Esophagus muscularis mucosa (tissue), 4 donors: ENCODE measurements at regions not wholly inside any gene's neighbourhood (a gene's known extent, or its start where the extent isn't known, plus 50 kb on each side); places are given as distances from the start of the nearest gene placed in this dataset.

Source experiments
- DNase-seq: peaks from one replicate; pipeline ENCODE4 v3.0.0-alpha.2; 2017; ENCODE audit errors: extremely low spot score
- H3K27ac ChIP-seq, 4 donors: fragments of 200-600 bp; sonication (generic); replicated peaks in 1 of 4; 1 replicate in 3 of 4; 2 replicates in 1 of 4; pipeline ENCODE4 v1.5.1; 2016 to 2019; ENCODE audit warnings: mild to moderate bottlenecking in 1 of 4
- H3K27me3 ChIP-seq, 4 donors: fragments of 200-600 bp; sonication (generic); one replicate each; pipeline versions ENCODE4 v1.5.1 to v1.6.0; 2016 to 2019
- H3K36me3 ChIP-seq, 4 donors: fragments of 200-600 bp; sonication (generic); one replicate each; pipeline ENCODE4 v1.5.1; 2016 to 2019
- H3K4me1 ChIP-seq, 4 donors: fragments of 200-600 bp; sonication (generic); one replicate each; pipeline ENCODE4 v1.5.1; 2016 to 2019
- H3K4me3 ChIP-seq, 4 donors: fragments of 200-600 bp; sonication (generic); 1 replicate in 2 of 4; 2 replicates in 2 of 4; pipeline ENCODE4 v1.5.1; 2016 to 2019; ENCODE audit warnings: mild to moderate bottlenecking in 4 of 4, moderate library complexity in 1 of 4
- H3K9me3 ChIP-seq, 4 donors: fragments of 200-600 bp; sonication (generic); 1 replicate in 3 of 4; 2 replicates in 1 of 4; pipeline ENCODE4 v1.5.1; 2016 to 2019
- CTCF ChIP-seq, 3 experiments: fragments of 200-600 bp in 2 of 3; fragments of 450-650 bp in 1 of 3; sonication (generic) in 2 of 3; IDR thresholded peaks; one replicate each; pipeline ENCODE4 v1.5.1; 2017 to 2019; ENCODE audit warnings: antibody characterized with exemption in 3 of 3, mild to moderate bottlenecking in 2 of 3, moderate library complexity in 1 of 3
- EP300 ChIP-seq: sonication (generic); formaldehyde crosslinking; IDR thresholded peaks from one replicate; pipeline ENCODE4 v1.6.1; 2017; ENCODE audit warnings: antibody characterized with exemption
- POLR2A ChIP-seq: fragments of 450-650 bp; IDR thresholded peaks from one replicate; pipeline ENCODE4 v1.6.1; 2017; ENCODE audit warnings: antibody characterized with exemption, moderate library complexity, mild to moderate bottlenecking, low read depth
- POLR2AphosphoS5 ChIP-seq, 2 donors: sonication (generic); formaldehyde crosslinking; IDR thresholded peaks; one replicate each; pipeline ENCODE4 v1.6.1; 2017; ENCODE audit warnings: antibody characterized with exemption in 2 of 2
- WGBS: methylation state at CpG from one replicate; pipeline ENCODE4 v1.1.5; 2018; 5-methylcytosine and 5-hydroxymethylcytosine counted together
- intact Hi-C: fragments of 100-400 bp; cut with DNase I; formaldehyde crosslinking; loops from one replicate; pipeline ENCODE4 v1.15.1; 2023

DNA sequence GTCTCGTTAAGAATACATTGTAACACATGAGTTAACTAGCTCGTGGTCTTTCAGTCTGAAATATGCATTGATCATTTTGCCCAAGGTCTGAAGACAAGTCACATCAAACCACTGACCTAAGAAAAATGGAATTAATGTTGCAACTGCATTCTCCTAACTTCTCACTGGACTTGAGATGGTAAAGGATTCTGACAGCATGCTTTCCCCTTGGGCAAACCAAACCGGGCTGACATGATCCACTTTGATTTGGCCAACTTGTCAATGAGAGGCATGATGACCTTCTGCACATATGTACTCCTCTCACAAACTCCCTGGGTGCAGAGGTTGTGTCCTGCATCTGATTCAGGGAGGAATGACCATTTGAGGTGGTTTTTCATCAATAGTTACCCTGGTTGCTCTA lies 1982.5 kb upstream of the PIK3C3 start:
- Histone ChIP-seq H3K27me3 (no peaks in the 10 kb centered on the region), H3K9me3 (no peaks in the 10 kb centered on the region), H3K4me1 (no peaks in the 10 kb centered on the region), H3K4me3 (no peak overlapping the region), H3K36me3 (no peaks in the 10 kb centered on the region), H3K27ac (no peak overlapping the region)
- WGBS: 83% methylated on average over 3 of the region's 3 CpGs
- intact Hi-C loops: no loop called here
- TF ChIP-seq POLR2AphosphoS5 (IDR thresholded peaks at IDR 0.05) (no peak), POLR2A (no peak), EP300 (no peak), CTCF (IDR thresholded peaks at IDR 0.05) (no peak)
- DNase-seq: no peak

GRCh38 chr18:39969803-39970494 lies 1985.1 kb upstream of the PIK3C3 start:
- intact Hi-C loops: no loop called here
- H3K9me3 ChIP-seq: no peaks in the 10 kb centered on the region
- no peak overlapping the region for H3K4me3 ChIP-seq
- TF ChIP-seq EP300 (no peak), POLR2A (no peak), CTCF (IDR thresholded peaks at IDR 0.05) (no peak), POLR2AphosphoS5 (IDR thresholded peaks at IDR 0.05) (no peak)
- DNase-seq: no peak
- H3K4me1 ChIP-seq: no peaks in the 10 kb centered on the region
- no peaks in the 10 kb centered on the region for H3K27me3 ChIP-seq
- no peaks in the 10 kb centered on the region for H3K36me3 ChIP-seq
- WGBS: 74% methylated on average over 2 of the region's 2 CpGs
- H3K27ac ChIP-seq: no peak overlapping the region

DNA sequence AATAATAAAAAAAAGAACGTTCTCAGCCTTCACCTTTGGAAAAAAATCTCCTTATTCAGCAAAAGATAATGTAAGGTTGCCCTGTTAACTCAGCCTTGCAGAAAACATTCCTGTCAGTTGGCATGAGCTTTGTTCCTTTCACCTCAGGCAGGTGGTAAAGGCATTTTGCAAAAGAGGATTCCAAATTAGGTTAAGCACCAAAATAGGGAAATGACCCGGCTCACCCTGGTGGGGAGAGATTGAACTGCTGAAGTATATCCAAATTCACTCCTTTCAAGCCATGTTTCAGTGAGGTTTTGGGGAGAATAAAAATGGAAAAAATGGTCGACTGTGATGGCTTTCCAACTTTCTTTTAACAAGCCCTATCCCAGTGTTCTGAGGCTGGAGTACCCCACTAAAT lies 1988.8 kb upstream of the PIK3C3 start:
- no peak for DNase-seq
- Histone ChIP-seq H3K27me3 (no peaks in the 10 kb centered on the region), H3K36me3 (no peaks in the 10 kb centered on the region), H3K27ac (no peak overlapping the region), H3K4me3 (no peak overlapping the region), H3K4me1 (no peaks in the 10 kb centered on the region), H3K9me3 (no peaks in the 10 kb centered on the region)
- intact Hi-C loops: no loop called here
- whole genome bisulfite sequencing: 67% methylated on average over 3 of the region's 3 CpGs
- TF ChIP-seq EP300 (no peak), CTCF (IDR thresholded peaks at IDR 0.05) (peak in 1 of 3 experiments; percentile 16), POLR2AphosphoS5 (IDR thresholded peaks at IDR 0.05) (no peak)

DNA sequence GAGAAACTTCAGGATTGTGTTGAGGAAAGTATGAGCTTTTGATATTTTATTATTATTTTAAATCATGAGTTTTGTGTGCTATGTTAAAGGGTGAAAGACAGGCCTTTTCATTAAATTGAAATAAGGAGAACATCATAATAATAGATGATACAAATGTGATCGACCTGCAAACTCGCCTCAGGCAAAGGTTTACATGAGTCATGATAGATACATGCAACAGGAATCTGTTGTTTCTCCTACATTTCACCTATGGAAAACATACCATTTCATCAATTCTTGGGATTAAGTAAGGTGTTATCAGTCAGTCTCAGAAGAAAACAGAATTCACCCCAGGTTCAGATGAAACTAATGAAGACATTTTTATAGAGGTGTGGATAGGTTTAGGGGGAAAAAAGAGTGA lies 1992.5 kb upstream of the PIK3C3 start:
- no peak overlapping the region for H3K4me3 ChIP-seq
- intact Hi-C loops: no loop called here

DNA sequence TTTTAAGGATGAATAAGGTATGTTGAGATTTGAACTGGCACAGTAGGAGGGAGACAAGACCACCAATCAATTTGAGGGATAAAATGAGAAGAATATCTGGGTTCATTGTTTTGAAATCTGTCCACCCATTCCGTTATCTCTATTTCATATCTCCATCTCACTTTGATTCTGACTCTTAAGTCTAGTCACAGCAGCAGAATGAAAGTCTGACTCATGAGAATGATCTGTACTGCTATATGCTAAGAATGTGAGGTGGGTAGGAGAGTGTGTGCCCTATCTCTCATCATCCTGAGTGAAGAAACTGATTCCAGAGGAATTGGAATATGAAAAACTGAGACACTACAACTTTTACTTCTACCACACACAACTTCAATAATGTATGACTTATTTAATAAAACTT lies 1994.5 kb upstream of the PIK3C3 start:
- TF ChIP-seq POLR2A: no peak
- no peak for TF ChIP-seq POLR2AphosphoS5 (IDR thresholded peaks at IDR 0.05)
- no peak for TF ChIP-seq EP300
- no peak for TF ChIP-seq CTCF (IDR thresholded peaks at IDR 0.05)
- 100% methylated on average over 1 of the region's 1 CpG for WGBS
- Histone ChIP-seq H3K4me3 (no peak overlapping the region), H3K27ac (no peak overlapping the region), H3K4me1 (no peaks in the 10 kb centered on the region), H3K36me3 (no peaks in the 10 kb centered on the region), H3K27me3 (no peaks in the 10 kb centered on the region), H3K9me3 (no peaks in the 10 kb centered on the region)
- intact Hi-C loops: no loop called here
- DNase-seq: no peak

More for the DNA sequence above, 1992.5 kb upstream of the PIK3C3 start:
- no peak for TF ChIP-seq POLR2AphosphoS5 (IDR thresholded peaks at IDR 0.05)
- Histone ChIP-seq H3K36me3 (no peaks in the 10 kb centered on the region), H3K9me3 (no peaks in the 10 kb centered on the region), H3K27ac (no peak overlapping the region), H3K4me1 (no peaks in the 10 kb centered on the region), H3K27me3 (no peaks in the 10 kb centered on the region)
- 86% methylated on average over 2 of the region's 2 CpGs for WGBS
- DNase-seq: no peak
